GM21529 (cell line): ENCODE measurements at regions not wholly inside any gene's neighbourhood (a gene's known extent, or its start where the extent isn't known, plus 50 kb on each side); places are given as distances from the start of the nearest gene placed in this dataset.

ENCODE experiments used
- ATAC-seq: cut with Tn5 transposase; IDR thresholded peaks from one replicate; pipeline ENCODE4 v1.9.1; 2021; ENCODE audit not compliant: unreplicated experiment

DNA sequence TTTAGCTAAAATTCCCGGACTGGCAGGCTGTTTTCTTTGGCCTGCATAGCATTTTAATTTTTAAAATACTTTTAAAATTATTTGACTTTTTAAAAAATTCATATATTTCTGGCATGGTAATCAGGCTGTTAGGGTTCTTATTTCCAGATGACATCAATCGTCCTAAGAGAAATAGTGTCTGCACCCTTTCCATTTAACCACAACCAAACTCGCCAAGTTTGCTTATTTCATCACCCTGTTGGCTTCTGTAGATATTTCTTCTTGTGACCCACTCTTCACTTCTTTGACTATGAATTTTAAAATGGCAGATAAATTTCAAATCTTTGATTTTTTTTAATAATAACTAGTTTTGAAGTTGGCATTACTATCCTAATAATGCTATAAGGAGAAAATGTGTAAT, 675.7 kb upstream of the FTMT start:
- no peak for ATAC-seq

DNA sequence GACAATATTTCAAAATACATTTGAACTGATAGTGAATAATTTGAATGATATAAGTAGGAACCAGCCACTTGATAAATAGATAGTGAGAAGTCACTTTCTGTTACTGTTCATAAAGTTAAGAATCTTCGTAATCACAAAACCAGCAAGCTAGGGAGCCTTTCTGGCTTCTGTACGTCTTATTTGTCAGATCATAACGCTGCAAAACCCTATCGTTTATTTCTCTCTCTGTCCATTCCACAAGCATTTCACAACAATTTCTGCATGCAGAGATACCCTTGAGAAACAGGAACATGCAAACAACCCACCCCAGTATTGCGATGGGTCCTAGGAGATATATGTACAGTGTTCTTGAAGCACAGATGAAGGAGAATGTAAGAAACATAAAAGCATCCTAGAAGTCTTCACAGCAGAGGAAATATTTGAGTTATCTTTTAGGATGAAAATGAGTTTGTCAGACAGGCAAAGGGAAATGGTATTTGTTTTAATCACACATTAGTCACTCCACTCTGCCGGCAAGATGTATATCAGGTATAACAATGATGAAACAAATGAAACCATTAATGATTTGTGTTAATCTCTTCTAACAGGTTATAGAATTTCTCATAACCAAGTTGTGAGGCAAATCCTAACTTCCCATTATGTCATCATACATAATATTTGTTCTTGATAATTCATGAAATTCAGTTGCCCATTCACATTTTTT, 668.7 kb upstream of the FTMT start:
- no peak for ATAC-seq

DNA sequence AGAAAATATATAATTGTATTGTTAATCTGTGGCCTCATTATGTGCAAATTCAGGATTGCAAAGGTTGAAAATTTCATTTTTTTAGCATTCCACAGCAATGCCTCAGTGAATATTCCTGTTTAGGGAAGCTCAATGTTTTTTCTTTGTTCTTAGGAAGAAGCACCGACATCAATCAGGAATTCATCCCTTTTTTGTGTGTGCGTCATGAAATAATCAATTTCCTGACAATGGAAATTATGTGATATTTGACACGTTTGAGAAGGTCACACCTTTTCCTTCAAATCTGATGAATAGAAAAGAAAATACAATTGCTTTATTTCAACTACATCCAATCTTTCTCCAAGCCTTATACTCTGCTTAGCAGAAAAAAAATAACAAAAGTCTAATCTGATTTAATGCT, 662.8 kb upstream of the FTMT start:
- no peak for ATAC-seq

DNA sequence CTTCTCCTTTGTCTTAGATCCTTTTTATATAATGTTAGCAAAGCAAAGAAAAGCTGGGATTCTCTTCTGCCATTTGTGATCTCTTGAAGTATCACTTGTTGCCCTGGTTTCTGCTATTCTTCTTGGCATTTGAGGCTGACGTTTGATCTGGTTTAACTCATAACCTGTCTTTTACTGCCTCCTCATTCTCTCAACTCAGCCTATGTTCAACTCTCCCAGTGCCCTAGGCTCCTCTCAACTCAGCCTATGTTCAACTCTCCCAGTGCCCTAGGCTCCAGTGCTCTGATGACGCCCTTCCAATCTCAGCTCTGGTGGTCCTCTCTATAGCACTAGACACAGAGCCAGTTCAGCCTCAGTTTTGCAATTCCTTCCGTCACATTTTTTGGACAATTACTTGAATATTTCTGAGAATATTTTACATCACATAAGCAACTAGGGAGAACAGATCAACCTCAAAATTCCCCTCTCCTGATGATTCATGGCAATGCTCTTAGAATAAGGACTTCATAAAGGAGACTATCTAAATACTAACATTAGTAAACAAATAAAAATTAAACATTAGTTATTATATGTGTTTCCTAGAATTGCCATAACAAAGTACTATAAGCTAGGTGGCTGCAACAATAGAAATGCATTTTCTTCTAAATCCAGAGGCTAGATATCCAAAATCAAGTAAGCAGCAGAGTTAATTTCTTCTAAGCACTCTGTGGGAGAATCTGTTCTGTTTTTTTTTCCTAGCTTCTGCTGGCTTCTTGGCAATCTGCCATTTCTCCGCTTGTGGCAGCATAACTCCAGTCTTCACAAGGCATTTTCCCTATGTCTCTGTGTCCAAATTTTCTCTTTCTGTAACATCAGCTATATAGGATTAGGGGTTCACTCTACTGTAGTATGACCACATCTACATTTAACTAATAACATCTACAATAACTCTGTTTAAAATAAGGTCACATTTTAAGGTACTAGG, 662.1 kb upstream of the FTMT start:
- ATAC-seq = no peak

DNA sequence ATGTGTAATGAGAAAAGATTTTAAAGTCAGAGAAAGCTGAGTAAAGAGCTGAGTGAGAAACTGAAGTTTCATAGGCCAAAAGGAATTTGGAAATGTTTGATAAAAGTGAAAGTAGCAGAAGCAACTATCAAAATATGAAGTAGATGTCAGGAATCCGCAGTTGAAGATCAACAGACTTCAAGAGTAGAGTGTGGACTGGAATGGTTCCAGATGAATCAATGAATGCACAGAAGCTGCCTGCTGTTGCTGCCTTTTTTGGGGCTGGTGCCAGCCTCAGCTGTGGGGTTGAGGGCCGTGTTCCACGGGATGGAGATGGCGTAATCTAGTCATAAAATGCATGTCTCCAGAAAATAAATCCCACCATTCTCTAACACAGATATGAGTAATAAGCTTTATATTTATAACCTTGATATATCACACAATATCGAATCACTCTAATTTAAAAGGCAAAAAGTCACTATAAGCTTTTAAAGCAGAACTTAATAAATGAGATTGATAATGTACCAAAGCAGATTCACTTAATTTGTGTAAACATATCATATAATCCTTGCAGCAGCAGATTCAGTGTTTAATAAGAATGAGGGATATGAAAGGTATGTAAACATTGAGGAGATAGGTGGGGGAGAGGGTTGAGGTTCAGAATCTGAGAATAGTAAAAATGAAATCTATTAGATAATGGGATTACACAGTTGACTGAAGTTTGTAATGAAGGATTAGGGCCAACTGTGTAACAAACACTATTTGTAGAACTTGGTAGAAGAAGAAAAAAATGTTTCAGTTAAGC, 652.3 kb upstream of the FTMT start:
- no peak for ATAC-seq

DNA sequence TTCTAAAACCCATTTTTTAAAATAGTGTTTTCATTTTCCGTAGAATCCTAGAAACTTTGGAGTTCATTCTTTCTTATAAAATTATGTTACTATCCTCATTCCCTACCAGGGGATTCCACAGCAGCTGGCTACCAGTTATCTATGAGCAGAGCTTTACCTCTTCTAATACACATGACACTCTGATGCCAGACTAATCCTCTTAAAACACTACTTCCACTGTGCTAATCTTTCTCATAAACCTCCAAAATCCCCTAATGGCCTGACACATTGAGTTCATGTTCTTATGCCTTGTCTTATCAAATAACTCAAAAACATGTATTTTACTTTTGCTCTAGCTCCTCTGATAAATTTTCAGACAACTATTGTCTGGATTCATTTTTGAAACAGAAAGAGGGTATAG, 633.6 kb upstream of the FTMT start:
- no peak for ATAC-seq

DNA sequence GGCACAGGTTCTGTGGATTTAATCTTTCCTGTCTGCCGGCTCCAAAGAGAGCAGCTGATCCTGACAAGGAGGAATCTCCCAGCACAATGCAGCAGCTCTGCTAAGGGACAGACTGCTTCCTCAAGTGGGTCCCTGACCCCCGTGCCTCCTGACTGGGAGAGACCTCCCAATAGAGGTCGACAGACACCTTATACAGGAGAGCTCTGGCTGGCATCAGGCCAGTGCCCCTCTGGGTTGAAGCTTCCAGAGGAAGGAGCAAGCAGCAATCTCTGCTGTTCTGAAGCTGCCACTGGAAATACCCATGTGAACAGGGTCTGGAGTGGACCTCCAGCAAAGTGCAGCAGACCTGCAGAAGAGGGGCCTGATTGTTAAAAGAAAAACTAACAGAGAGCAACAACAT, 630.2 kb upstream of the FTMT start:
- no peak for ATAC-seq

DNA sequence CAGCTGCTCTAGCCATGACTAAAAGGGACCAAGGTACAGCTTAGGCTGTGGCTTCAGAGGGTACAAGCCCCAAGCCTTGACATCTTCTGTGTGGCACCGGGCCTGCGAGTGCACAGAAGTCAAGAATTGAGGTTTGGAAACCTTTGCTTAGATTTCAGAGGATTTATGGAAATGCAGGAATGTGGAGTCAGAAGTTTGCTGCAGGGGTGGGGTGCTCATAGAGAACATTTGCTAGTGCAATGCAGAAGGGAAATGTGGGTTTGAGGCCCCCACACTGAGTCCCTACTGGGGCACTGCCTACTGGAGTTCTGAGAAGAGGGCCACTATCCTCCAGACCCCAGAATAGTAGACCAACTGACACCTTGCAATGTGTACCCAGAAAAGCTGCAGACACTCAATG, 624.9 kb upstream of the FTMT start:
- no peak for ATAC-seq

DNA sequence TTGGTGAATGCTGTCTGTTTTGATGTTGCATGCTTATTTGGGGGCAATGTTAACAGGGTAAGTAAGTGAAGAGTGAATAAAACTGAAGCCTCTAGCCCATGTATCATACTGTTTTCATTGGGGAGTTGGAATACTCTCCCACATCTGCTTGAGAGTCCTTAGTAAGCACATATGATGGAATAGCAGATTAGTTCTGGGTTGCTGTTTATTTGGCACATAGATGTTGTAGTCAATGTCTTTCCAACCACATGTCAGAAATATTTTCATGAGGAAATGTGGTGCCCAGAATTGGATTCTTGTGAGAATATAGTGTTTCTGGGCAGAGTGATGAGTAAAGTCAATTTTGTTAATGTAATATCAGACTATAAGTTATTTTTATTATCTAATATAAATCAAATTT, 611.7 kb upstream of the FTMT start:
- ATAC-seq = no peak

DNA sequence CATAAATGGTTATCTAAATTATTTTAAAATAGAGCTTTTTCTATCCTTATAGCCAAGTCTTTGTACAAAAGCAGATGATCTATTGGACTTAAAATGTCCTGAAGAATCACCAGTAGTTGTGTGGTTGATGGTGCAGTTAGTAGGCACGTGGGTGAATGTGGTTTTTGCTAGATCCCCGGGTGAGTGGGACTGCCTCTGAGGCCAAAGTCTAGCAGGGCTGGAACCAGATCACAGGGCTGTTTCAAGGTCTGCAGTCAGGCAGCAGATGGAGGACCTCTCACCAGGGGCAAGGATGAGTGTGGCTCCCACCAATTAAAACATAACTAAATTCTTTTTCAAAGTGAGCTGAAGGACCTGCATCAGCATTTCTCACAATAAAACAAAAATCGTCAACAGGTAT, 604.7 kb upstream of the FTMT start:
- no peak for ATAC-seq

DNA sequence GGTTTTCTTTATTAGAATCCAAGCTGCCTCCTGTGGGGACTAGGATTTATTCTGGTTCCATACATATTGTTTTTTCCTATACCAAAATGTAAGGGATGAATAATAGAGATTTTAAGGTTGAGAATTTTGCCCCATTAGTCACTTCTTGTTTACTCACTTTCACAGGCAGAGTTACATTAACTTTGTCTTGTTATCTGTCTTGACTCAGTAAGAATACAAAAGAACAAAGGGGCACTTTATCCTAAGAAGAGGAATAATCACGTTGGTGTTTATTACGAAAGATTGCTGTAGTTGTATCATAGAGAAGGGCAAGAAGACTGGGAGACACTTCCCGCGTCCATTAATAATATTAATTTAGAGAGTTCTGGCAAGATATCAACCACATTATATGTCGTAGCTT, 599.7 kb upstream of the FTMT start:
- ATAC-seq = no peak

DNA sequence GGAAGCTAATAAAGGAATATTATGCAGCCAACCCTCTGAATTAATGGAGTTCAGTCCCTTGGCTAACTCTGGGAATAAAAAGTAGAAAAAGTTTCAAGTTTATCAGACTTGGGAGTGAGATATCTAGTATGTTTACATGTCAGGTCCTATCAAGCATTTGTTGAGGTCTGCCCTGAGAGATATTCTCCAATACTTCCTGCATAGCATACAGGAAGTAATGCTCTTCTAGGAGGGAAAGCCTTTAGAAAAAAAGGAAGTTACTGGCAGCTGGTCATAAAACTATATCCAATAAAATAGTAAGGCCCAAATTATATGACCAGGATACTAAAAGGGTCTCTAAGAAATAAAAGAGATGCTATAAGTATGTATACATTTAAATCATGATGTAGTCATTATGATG, 594.1 kb upstream of the FTMT start:
- ATAC-seq = no peak

DNA sequence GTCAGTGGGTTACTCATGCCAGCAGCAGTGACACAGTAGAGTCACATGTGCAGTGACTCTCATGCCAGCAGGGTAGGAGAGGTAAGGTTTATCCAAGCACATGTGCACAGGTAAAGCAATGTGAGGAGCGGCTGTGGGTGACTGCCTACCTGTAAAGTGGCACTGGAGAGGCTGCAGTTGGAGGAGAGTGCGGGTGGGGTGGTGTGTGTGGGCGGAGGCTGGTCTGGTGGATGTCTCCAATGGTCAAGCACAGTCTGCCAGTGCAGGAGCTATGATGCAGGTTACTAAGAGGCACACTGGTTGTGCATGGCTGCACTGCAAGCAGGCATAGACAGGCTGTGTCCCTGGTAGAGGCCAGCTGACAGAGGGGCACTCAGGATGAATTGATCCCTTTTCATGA, 588.2 kb upstream of the FTMT start:
- ATAC-seq = no peak

DNA sequence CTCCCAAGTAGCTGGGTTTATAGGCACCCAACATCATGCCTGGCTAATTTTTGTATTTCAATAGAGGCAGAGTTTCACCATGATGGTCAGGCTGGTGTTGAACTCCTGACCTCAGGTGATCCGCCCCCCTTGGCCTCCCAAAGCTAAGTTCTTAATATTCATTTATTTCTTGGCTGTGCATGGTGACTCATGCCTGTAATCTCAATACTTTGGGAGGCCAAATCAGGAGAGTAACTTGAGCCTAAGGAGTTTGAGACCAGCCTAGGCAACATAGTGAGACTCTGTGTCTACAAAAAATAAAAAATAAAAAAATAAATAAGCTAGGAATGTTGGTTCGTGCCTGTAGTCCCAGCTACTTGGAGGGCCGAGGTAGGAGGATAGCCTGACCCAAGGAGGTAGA, 587.1 kb upstream of the FTMT start:
- ATAC-seq = no peak

DNA sequence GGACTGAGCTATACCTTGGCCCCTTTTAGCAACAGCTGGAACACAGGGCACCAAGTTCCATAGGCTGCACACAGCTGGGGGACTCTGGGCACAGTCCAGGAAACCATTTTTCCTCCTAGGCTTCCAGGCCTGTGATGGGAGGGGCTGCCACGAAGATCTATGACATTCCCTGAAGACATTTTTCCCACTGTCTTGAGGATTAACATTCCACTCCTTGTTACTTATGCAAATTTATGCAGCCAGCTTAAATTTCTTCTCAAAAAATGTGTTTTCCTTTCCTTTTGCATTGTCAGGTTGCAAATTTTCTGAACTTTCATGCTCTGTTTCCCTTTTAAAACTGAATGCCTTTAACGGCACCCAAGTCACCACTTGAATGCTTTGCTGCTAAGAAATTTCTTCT, 580.1 kb upstream of the FTMT start:
- no peak for ATAC-seq

DNA sequence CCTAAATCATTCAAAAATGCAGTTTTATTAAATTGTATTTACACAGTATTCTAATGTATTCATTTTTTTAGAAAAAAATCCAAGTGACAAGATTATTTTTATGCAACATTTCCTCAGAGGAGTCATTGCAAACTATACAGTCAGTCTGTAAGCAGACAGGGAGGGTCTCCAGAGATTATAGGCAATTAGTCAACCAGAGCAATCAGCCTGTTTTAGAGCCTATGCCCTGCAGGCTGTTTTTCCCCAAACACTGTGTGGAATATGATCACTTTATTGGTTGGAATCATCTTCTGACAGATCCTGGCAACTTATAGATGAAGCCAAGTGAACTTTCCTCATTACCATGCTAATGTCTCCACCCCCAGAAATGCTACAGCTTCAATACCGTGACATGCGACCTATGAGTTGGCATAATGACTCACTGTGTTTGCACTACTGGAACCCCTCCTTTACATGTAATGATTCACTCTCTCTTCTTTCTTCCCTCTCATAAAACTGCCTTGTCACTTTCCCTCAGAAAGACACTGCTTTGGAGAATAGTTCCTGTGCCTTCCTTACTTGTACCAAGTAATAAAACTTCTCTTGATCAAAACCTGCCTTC, 577.7 kb upstream of the FTMT start:
- no peak for ATAC-seq

DNA sequence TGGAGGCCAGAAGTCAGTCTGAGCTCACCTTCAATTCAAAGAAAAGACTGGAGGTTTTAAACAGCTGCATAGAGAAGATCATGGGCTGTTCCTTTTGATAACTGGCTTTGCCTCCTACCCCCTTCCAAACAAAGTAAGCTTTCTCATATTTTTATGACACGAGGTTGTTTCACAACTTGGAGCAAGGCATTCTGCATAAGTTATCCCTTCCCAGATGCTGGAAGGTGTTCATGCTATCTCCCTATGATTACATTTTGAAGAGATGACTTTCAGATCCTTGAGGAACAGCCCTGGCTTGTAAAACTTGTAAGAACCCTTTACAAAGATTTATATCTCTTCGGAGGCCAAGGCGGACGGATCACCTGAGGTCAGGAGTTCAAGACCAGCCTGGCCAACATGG, 571.9 kb upstream of the FTMT start:
- no peak for ATAC-seq

DNA sequence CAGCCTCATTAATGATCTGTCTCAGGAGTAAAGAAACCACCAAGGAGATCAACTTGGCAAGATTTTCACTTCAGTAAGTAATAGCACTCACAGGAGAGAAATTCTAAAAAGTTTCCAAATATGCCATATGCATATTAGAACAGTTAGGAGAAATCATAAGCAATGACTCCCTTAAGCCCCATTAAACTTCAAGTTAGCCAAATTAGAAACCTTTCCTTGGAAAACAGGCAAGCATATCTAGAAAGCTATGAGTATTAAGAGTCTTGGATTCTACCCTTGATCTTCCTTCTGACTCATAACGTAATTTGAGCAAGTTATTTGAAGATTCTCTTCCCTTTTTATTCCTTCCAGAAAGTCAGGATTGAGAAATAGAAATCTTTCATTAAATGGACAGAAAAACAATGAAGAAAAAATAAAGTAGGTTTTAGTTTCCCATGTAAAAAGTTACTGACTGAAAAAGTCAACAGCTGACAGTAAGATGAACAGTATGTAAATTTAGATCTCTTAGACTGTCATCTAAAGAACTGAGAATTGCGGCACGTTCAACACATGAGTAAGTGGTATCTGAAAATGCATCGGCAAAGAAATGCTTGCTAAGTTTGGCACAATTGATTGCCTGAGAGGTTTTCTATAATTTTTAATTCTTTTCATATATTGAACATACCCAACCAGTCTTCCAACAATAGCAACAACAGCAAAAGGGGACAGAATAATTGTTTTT, 565.7 kb upstream of the FTMT start:
- no peak for ATAC-seq

DNA sequence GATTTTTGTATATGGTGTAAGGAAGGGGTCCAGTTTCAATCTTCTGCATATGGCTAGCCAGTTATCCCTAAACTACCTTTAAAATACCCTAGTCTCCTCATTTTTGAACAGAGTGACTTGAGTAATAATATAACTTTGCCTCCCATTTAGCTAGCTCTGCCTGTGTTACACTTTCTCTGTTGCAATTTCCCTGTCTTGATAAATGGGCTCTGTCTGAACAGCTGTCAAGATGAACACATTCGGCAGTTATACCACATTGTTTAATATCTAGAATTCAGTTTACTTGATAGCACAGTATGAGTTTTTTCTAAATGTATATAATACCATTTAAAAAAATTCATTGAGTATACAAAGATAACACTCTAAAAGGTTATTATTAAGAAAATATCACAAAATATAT, 562.9 kb upstream of the FTMT start:
- ATAC-seq = no peak

DNA sequence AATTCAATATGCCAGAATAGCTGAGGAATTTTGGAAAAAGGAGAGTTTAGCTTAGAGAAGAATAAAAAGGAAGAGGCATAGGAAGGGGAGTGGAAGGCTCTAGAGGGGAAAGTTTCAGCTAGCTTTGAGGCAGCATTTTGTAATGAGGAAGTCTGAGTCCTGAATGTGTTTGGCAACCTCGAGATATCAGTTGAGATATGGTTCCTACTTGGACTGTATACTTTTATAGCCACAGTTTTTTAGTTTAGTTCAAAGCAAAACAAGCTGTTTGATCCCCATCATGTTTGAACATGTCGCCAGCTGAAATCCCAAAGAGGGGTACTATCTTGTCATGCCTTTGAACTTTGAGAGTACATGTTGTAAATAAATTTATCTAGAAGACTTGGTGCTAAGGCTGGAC, 559.0 kb upstream of the FTMT start:
- ATAC-seq = no peak

DNA sequence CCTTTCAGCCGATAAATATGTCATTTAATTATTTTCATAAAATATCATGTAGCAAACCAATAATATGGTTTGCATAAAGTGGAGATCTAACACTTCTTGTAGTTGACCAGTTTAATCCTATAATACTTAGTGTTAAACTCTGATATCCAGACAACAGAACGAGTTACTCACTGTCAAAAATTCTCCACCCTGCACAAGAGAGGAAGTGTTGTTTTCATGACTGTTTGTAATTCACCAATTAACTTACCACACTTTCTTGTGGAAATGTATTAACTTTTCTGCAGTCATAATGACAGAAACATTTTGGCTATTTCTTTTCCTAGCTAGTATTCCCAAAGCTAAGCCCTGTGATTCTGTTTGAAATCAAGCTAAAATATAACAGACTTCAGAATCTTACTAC, 555.3 kb upstream of the FTMT start:
- no peak for ATAC-seq
